ENCODE measurements at regions not wholly inside any gene's neighbourhood (a gene's known extent, or its start where the extent isn't known, plus 50 kb on each side); places are given as distances from the start of the nearest gene placed in this dataset.

- no peak for DNase-seq (ENCODE audit: low spot score)
Observed at GRCh38 chr3:161555320-161555719, 58.7 kb downstream of the OTOL1 start.

GRCh38 chr3:161556533-161556932 is 59.9 kb downstream of the OTOL1 start:
- DNase-seq (ENCODE audit: low spot score): peak; percentile 96

- no peak for DNase-seq (ENCODE audit: low spot score)
Observed at GRCh38 chr3:161556941-161557340, 60.3 kb downstream of the OTOL1 start.

GRCh38 chr3:161557445-161558150 is 61.0 kb downstream of the OTOL1 start:
- no peak for DNase-seq (ENCODE audit: low spot score)

- peak; percentile 12 for DNase-seq (ENCODE audit: low spot score)
Observed at GRCh38 chr3:161558236-161558635, 61.6 kb downstream of the OTOL1 start.

GRCh38 chr3:161559177-161559998 is 62.8 kb downstream of the OTOL1 start:
- peak; percentile 71 for DNase-seq (ENCODE audit: low spot score)

GRCh38 chr3:161560008-161560637 is 63.5 kb downstream of the OTOL1 start:
- peak; percentile 69 for DNase-seq (ENCODE audit: low spot score)

GRCh38 chr3:161567577-161568361 is 71.2 kb downstream of the OTOL1 start:
- no peak for DNase-seq (ENCODE audit: low spot score)

GRCh38 chr3:161568671-161569070 is 72.1 kb downstream of the OTOL1 start:
- no peak for DNase-seq (ENCODE audit: low spot score)

GRCh38 chr3:161571951-161572350 is 75.3 kb downstream of the OTOL1 start:
- DNase-seq (ENCODE audit: low spot score): no peak

- DNase-seq (ENCODE audit: low spot score): no peak
Observed at GRCh38 chr3:161573136-161573535, 76.5 kb downstream of the OTOL1 start.

GRCh38 chr3:161575901-161576300 is 79.3 kb downstream of the OTOL1 start:
- no peak for DNase-seq (ENCODE audit: low spot score)

GRCh38 chr3:161576311-161576710 is 79.7 kb downstream of the OTOL1 start:
- no peak for DNase-seq (ENCODE audit: low spot score)

- DNase-seq (ENCODE audit: low spot score): peak; percentile 48
Observed at GRCh38 chr3:161576714-161577510, 80.3 kb downstream of the OTOL1 start.

GRCh38 chr3:161577662-161578061 is 81.1 kb downstream of the OTOL1 start:
- no peak for DNase-seq (ENCODE audit: low spot score)

GRCh38 chr3:161579395-161580126 is 83.0 kb downstream of the OTOL1 start:
- DNase-seq (ENCODE audit: low spot score): no peak

- DNase-seq (ENCODE audit: low spot score): no peak
Observed at GRCh38 chr3:161585922-161586321, 89.3 kb downstream of the OTOL1 start.

- DNase-seq (ENCODE audit: low spot score): no peak
Observed at GRCh38 chr3:161586556-161587235, 90.1 kb downstream of the OTOL1 start.

- DNase-seq (ENCODE audit: low spot score): no peak
Observed at GRCh38 chr3:161598639-161599038, 102.0 kb downstream of the OTOL1 start.

GRCh38 chr3:161599697-161600096 is 103.1 kb downstream of the OTOL1 start:
- DNase-seq (ENCODE audit: low spot score): no peak
